ENCODE measurements at regions not wholly inside any gene's neighbourhood (a gene's known extent, or its start where the extent isn't known, plus 50 kb on each side); places are given as distances from the start of the nearest gene placed in this dataset.

DNA sequence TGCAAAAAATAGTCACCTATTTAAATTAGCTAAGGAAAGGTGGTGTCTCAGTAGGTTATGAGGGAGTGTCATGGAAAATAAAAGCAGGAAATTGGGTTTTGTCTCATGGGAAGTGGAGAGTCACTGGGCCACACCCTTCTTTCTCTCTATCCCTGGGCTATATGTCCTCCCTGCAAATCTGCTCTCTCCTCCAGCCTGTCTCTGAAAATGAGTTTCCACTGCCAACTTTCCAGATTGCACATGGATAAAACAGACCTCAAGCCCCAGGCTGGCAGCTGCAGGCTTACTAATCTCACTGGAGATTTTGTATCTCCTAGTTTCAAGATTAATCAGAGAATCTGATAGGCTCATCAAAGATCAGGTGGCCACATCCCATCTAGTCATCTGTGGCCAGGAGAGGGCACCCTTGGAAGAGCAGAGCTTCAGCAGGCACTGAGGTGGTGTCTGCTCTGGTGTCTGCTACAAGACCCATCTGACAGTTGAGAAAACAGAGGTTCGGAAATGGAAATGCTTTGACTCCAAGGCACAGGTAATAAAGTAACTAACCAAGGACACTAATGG, 178.9 kb downstream of the MSX2 start:
- TF ChIP-seq CTCF (conservative IDR thresholded peaks at IDR 0.05; ENCODE audit: low read length) (peak; percentile 20; the same call in 1 of the 2 replicates), EZH2phosphoT487 (IDR thresholded peaks at IDR 0.05; ENCODE audit: borderline replicate concordance, low read depth, low read length) (no peak)
- no peak overlapping the region for H3K4me2 ChIP-seq (ENCODE audit: low read length)
- intact Hi-C loops (cut with micrococcal nuclease; ENCODE audit: unreplicated experiment) = no loop called here
- ChIA-PET POLR2A (no interaction called here), CTCF (ENCODE audit: unreplicated experiment) (no interaction called here)
- H3K27ac ChIP-seq (ENCODE audit: low read depth, low read length, poor library complexity, severe bottlenecking) = no peak overlapping the region
- H3K9me3 ChIP-seq (ENCODE audit: low read length) = no peaks in the 10 kb centered on the region
- H3K79me2 ChIP-seq (ENCODE audit: insufficient read depth, low read depth, low read length) = no peaks in the 10 kb centered on the region
- DNase-seq (ENCODE audit: low spot score) = no peak
- H3K4me1 ChIP-seq (ENCODE audit: insufficient read depth, low read length, poor library complexity, severe bottlenecking) = no peaks in the 10 kb centered on the region
- no peaks in the 10 kb centered on the region for H3K36me3 ChIP-seq (ENCODE audit: insufficient read depth, low read length)
- H3K4me3 ChIP-seq (ENCODE audit: low read depth, low read length, poor library complexity, severe bottlenecking) = no peak overlapping the region
- no peak overlapping the region for H2AFZ ChIP-seq (ENCODE audit: low read length)
- H3K9me2 ChIP-seq (ENCODE audit: insufficient read depth, low read length) = no peaks in the 10 kb centered on the region
- BruUV-seq (replicated peaks) = no TSS peak
- H4K20me1 ChIP-seq (ENCODE audit: insufficient read depth, low read length) = no peaks in the 10 kb centered on the region

DNA sequence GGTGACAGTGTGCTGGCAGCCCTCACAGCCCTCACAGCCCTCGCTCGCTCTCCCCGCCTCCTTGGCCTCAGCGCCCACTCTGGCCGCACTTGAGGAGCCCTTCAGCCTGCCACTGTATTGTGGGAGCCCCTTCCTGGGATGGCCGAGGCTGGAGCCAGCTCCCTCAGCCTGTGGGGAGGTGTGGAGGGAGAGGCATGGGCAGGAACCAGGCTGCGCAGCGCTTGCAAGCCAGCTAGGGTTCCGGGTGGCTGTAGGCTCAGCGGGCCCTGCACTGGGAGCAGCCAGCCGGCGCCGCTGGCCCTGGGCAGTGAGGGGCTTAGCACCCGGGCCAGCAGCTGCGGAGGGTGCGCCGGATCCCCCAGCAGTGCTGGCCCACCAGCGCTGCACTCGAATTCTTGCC, 177.0 kb downstream of the MSX2 start:
- POLR2A ChIA-PET = no interaction called here
- Histone ChIP-seq H3K9me2 (ENCODE audit: insufficient read depth, low read length) (no peaks in the 10 kb centered on the region), H3K4me3 (ENCODE audit: low read depth, low read length, poor library complexity, severe bottlenecking) (no peak overlapping the region), H3K9me3 (ENCODE audit: low read length) (no peaks in the 10 kb centered on the region), H3K79me2 (ENCODE audit: insufficient read depth, low read depth, low read length) (no peaks in the 10 kb centered on the region), H4K20me1 (ENCODE audit: insufficient read depth, low read length) (no peaks in the 10 kb centered on the region), H3K4me1 (ENCODE audit: insufficient read depth, low read length, poor library complexity, severe bottlenecking) (no peaks in the 10 kb centered on the region), H2AFZ (ENCODE audit: low read length) (no peak overlapping the region), H3K27ac (ENCODE audit: low read depth, low read length, poor library complexity, severe bottlenecking) (no peak overlapping the region), H3K4me2 (ENCODE audit: low read length) (no peak overlapping the region), H3K36me3 (ENCODE audit: insufficient read depth, low read length) (no peaks in the 10 kb centered on the region)
- CTCF ChIA-PET (ENCODE audit: unreplicated experiment) = no interaction called here
- DNase-seq (ENCODE audit: low spot score) = no peak
- no peak for TF ChIP-seq CTCF (conservative IDR thresholded peaks at IDR 0.05; ENCODE audit: low read length)
- intact Hi-C loops (cut with micrococcal nuclease; ENCODE audit: unreplicated experiment) = no loop called here
- no TSS peak for BruUV-seq (replicated peaks)

- H3K4me1 ChIP-seq (ENCODE audit: insufficient read depth, low read length, poor library complexity, severe bottlenecking) = no peaks in the 10 kb centered on the region
- intact Hi-C loops (cut with micrococcal nuclease; ENCODE audit: unreplicated experiment) = no loop called here
- no peak for DNase-seq (ENCODE audit: low spot score)
- TF ChIP-seq CTCF (conservative IDR thresholded peaks at IDR 0.05; ENCODE audit: low read length) (no peak), EZH2phosphoT487 (IDR thresholded peaks at IDR 0.05; ENCODE audit: borderline replicate concordance, low read depth, low read length) (no peak)
- H2AFZ ChIP-seq (ENCODE audit: low read length) = no peak overlapping the region
- H3K9me3 ChIP-seq (ENCODE audit: low read length) = no peaks in the 10 kb centered on the region
- H3K4me2 ChIP-seq (ENCODE audit: low read length) = no peak overlapping the region
- no peaks in the 10 kb centered on the region for H3K9me2 ChIP-seq (ENCODE audit: insufficient read depth, low read length)
- ChIA-PET CTCF (ENCODE audit: unreplicated experiment) (no interaction called here), POLR2A (no interaction called here)
- no peak overlapping the region for H3K4me3 ChIP-seq (ENCODE audit: low read depth, low read length, poor library complexity, severe bottlenecking)
- H4K20me1 ChIP-seq (ENCODE audit: insufficient read depth, low read length) = no peaks in the 10 kb centered on the region
- no peaks in the 10 kb centered on the region for H3K79me2 ChIP-seq (ENCODE audit: insufficient read depth, low read depth, low read length)
- H3K27ac ChIP-seq (ENCODE audit: low read depth, low read length, poor library complexity, severe bottlenecking) = no peak overlapping the region
- H3K36me3 ChIP-seq (ENCODE audit: insufficient read depth, low read length) = no peaks in the 10 kb centered on the region
- no TSS peak for BruUV-seq (replicated peaks)
Measured at GRCh38 chr5:174900240-174900865, 176.0 kb downstream of the MSX2 start.
